ENCODE measurements at regions not wholly inside any gene's neighbourhood (a gene's known extent, or its start where the extent isn't known, plus 50 kb on each side); places are given as distances from the start of the nearest gene placed in this dataset.

DNA sequence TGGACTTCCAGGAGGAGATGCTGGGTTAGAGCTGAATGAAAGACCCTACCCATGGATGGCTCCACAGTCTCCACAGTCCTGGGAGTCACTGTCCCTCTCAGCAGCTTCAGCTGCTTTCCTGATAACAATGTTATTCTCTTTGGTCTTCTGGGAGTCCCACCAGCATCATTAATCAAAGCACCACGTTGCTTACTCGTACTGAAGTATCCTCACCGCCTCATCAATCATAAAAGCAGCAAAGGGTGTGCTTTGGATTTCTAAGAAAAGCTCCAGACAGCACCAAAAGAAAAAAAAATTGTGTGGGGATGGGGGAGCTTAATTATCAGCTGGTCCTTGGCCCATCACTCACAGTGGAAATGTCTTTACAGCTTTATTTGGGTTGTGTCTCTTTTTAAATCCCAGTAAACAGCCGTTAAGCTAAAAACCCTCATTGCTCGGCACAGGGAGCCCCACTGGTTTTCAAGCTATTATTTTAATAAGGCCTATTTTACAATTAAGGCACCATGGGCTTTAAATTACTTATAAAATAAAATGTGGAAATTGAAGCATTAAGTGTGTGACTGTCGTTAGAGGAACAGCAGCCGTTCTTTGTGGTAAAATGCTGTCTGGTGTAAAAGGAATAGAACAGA is 538.0 kb downstream of the EBF1 start:
- no peak overlapping the region for H2AFZ ChIP-seq (ENCODE audit: low read length)
- H4K20me1 ChIP-seq (ENCODE audit: insufficient read depth, low read depth, low read length), result no peaks in the 10 kb centered on the region
- no peaks in the 10 kb centered on the region for H3K79me2 ChIP-seq (ENCODE audit: low read length)
- no peak overlapping the region for H3K9ac ChIP-seq (ENCODE audit: low read length)
- DNase-seq, result no peak
- H3K27ac ChIP-seq (ENCODE audit: low read length), result no peak overlapping the region
- H3K27me3 ChIP-seq (ENCODE audit: low read length), result peaks cover 3% of the 10 kb centered on the region; the same call in 1 of the 2 replicates
- peaks cover 27% of the 10 kb centered on the region for H3K4me1 ChIP-seq (ENCODE audit: low read length)
- no peak overlapping the region for H3K4me3 ChIP-seq (ENCODE audit: low read length)
- no peaks in the 10 kb centered on the region for H3K9me2 ChIP-seq (replicated peaks; ENCODE audit: insufficient read depth, low read length)
- no peaks in the 10 kb centered on the region for H3K36me3 ChIP-seq (ENCODE audit: insufficient read depth, low read length)
- H3K4me2 ChIP-seq (ENCODE audit: low read depth, low read length, poor library complexity, severe bottlenecking), result no peak overlapping the region
- H3K9me3 ChIP-seq (ENCODE audit: low read length), result no peaks in the 10 kb centered on the region

DNA sequence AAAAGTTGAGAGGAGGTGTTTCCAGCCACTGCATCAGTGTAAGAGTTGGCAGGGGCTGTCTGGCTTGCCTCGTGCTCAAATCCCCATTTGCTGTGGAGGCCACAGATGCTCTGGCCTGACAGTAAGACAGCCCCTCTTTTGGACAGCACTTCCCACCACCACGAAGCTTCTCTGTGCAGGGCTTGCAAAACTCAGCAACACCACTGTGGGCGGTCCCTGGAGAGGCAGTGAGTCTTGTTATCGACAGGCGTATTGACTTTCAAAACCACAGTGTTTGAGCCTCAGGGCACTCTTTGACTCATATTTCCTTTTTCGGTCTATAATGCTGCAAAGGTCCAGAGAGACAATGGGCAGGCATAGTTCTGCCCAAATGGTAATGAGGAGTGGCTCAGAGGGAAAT is 539.5 kb downstream of the EBF1 start:
- no peak overlapping the region for H3K4me3 ChIP-seq (ENCODE audit: low read length)
- DNase-seq, result peak; percentile 50

DNA sequence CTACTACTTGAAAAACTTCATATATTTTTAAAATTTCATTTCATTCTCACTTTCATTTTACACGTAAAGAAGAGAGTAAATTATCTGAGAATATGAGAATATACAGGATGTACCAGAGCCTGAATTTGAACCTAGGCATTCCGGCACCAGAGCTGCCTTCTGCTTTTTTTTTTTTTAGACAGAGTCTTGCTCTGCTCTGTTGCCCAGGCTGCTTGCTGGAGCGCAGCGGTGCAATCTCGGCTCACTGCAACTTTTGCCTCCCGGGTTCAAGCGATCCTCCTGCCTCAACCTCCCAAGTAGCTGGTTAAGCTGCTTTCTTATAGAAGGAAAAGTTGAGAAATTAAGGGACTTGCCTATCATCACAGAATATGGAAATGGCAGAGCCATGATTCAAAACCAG is 540.1 kb downstream of the EBF1 start:
- Histone ChIP-seq H3K4me3 (ENCODE audit: low read length) (no peak overlapping the region), H2AFZ (ENCODE audit: low read length) (no peak overlapping the region), H3K79me2 (ENCODE audit: low read length) (no peaks in the 10 kb centered on the region), H3K9me3 (ENCODE audit: low read length) (no peaks in the 10 kb centered on the region), H3K4me2 (ENCODE audit: low read depth, low read length, poor library complexity, severe bottlenecking) (peak overlapping the region; percentile 54), H3K4me1 (ENCODE audit: low read length) (peaks cover 27% of the 10 kb centered on the region), H3K27me3 (ENCODE audit: low read length) (peaks cover 3% of the 10 kb centered on the region; the same call in 1 of the 2 replicates), H3K27ac (ENCODE audit: low read length) (no peak overlapping the region), H3K36me3 (ENCODE audit: insufficient read depth, low read length) (no peaks in the 10 kb centered on the region), H4K20me1 (ENCODE audit: insufficient read depth, low read depth, low read length) (no peaks in the 10 kb centered on the region), H3K9me2 (replicated peaks; ENCODE audit: insufficient read depth, low read length) (no peaks in the 10 kb centered on the region), H3K9ac (ENCODE audit: low read length) (no peak overlapping the region)
- DNase-seq, result peak; percentile 72

More for the DNA sequence above, 539.5 kb downstream of the EBF1 start:
- Histone ChIP-seq H2AFZ (ENCODE audit: low read length) (no peak overlapping the region), H4K20me1 (ENCODE audit: insufficient read depth, low read depth, low read length) (no peaks in the 10 kb centered on the region), H3K36me3 (ENCODE audit: insufficient read depth, low read length) (no peaks in the 10 kb centered on the region), H3K27ac (ENCODE audit: low read length) (no peak overlapping the region), H3K9me3 (ENCODE audit: low read length) (no peaks in the 10 kb centered on the region), H3K9me2 (replicated peaks; ENCODE audit: insufficient read depth, low read length) (no peaks in the 10 kb centered on the region), H3K79me2 (ENCODE audit: low read length) (no peaks in the 10 kb centered on the region), H3K4me2 (ENCODE audit: low read depth, low read length, poor library complexity, severe bottlenecking) (peak overlapping the region; percentile 54), H3K27me3 (ENCODE audit: low read length) (peaks cover 3% of the 10 kb centered on the region; the same call in 1 of the 2 replicates), H3K4me1 (ENCODE audit: low read length) (peaks cover 27% of the 10 kb centered on the region), H3K9ac (ENCODE audit: low read length) (no peak overlapping the region)

DNA sequence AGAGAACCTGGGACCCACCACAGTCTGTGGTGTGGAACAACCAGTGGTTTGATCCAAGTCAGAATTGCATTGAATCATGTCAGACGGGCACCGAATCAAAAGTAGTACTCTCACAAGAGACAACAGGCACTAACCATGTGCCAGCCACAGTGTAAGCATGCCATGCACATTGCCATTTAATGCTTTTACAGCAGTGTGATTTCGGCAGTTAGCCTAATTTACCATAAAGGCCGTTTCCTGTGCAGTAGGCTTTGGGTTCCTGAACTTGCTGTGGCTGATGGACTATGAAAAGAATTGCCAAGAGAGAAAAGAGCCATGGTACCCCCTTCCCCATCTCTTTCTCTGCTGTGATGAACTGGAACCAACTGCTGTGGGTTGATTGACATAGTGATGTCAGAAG is 540.6 kb downstream of the EBF1 start:
- no peak overlapping the region for H2AFZ ChIP-seq (ENCODE audit: low read length)
- no peaks in the 10 kb centered on the region for H3K9me3 ChIP-seq (ENCODE audit: low read length)
- H3K36me3 ChIP-seq (ENCODE audit: insufficient read depth, low read length), result no peaks in the 10 kb centered on the region
- peak; percentile 45 for DNase-seq
- no peaks in the 10 kb centered on the region for H4K20me1 ChIP-seq (ENCODE audit: insufficient read depth, low read depth, low read length)
- H3K27ac ChIP-seq (ENCODE audit: low read length), result no peak overlapping the region
- no peaks in the 10 kb centered on the region for H3K79me2 ChIP-seq (ENCODE audit: low read length)
- peaks cover 3% of the 10 kb centered on the region; the same call in 1 of the 2 replicates for H3K27me3 ChIP-seq (ENCODE audit: low read length)
- peak overlapping the region; percentile 54 for H3K4me2 ChIP-seq (ENCODE audit: low read depth, low read length, poor library complexity, severe bottlenecking)
- no peaks in the 10 kb centered on the region for H3K9me2 ChIP-seq (replicated peaks; ENCODE audit: insufficient read depth, low read length)
- H3K9ac ChIP-seq (ENCODE audit: low read length), result no peak overlapping the region
- H3K4me3 ChIP-seq (ENCODE audit: low read length), result no peak overlapping the region
- peaks cover 25% of the 10 kb centered on the region for H3K4me1 ChIP-seq (ENCODE audit: low read length)

DNA sequence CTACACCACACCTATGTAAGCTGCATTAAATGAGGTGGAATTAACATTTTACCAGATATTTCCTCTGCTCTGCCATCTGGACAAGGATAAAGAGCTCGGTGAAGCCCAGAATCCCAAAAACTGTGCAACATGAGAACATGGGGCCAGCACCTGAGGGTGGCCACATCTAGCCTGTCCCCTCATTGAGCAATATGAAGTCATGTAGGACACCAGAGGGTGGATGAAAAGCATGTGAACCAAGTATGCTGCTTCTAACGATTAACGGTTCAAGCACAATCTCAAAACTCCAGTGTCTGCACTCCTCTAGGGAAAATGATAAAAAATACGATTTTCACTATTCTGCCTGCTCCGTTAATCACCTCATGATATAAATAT is 545.8 kb downstream of the EBF1 start:
- Histone ChIP-seq H2AFZ (ENCODE audit: low read length) (no peak overlapping the region), H3K4me3 (ENCODE audit: low read length) (no peak overlapping the region), H4K20me1 (ENCODE audit: insufficient read depth, low read depth, low read length) (no peaks in the 10 kb centered on the region), H3K36me3 (ENCODE audit: insufficient read depth, low read length) (no peaks in the 10 kb centered on the region), H3K4me2 (ENCODE audit: low read depth, low read length, poor library complexity, severe bottlenecking) (no peak overlapping the region), H3K27ac (ENCODE audit: low read length) (no peak overlapping the region), H3K9ac (ENCODE audit: low read length) (no peak overlapping the region), H3K9me2 (replicated peaks; ENCODE audit: insufficient read depth, low read length) (no peaks in the 10 kb centered on the region), H3K27me3 (ENCODE audit: low read length) (peaks cover under 1% of the 10 kb centered on the region; the same call in 1 of the 2 replicates), H3K9me3 (ENCODE audit: low read length) (no peaks in the 10 kb centered on the region), H3K79me2 (ENCODE audit: low read length) (no peaks in the 10 kb centered on the region), H3K4me1 (ENCODE audit: low read length) (peaks cover 1% of the 10 kb centered on the region)
- no peak for DNase-seq

DNA sequence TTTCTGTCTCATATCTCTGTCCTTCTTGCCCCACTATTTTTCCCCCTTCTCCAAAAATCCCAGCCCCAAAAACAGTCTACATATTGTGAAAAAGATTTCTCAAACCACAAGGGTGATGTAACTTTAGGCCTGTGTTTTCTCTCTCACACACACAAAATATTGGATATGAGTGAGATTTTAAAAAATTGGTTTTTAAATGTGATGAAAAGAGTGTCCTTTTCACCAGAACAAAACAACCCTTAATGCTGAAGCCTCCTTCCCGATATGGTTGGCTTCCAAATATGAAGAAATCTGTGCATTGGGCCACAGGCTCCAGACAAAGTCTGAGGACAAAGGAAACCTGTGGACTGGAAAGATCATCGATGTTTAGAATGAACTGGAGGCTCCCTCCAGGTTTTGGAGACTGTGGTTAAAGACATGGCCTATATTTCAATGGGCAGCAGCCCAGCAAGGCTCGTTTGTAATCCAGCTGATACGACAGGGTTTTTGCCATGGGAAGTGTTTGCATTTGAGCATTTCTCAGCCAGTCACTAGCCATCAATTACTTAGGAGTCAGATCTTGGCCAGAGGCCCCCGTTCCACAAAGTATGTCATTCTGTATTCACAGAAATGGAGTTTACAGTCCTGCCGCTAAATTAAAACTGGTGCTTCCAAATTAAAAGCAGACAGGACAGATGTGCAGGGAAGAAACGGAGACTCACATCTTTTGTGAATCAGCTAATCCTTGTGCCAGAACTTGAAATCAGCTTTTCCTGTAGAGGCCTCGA is 546.3 kb downstream of the EBF1 start:
- Histone ChIP-seq H2AFZ (ENCODE audit: low read length) (no peak overlapping the region), H3K79me2 (ENCODE audit: low read length) (no peaks in the 10 kb centered on the region), H4K20me1 (ENCODE audit: insufficient read depth, low read depth, low read length) (no peaks in the 10 kb centered on the region), H3K4me1 (ENCODE audit: low read length) (no peaks in the 10 kb centered on the region), H3K36me3 (ENCODE audit: insufficient read depth, low read length) (no peaks in the 10 kb centered on the region), H3K27me3 (ENCODE audit: low read length) (no peaks in the 10 kb centered on the region), H3K9me2 (replicated peaks; ENCODE audit: insufficient read depth, low read length) (no peaks in the 10 kb centered on the region), H3K4me2 (ENCODE audit: low read depth, low read length, poor library complexity, severe bottlenecking) (no peak overlapping the region), H3K4me3 (ENCODE audit: low read length) (no peak overlapping the region), H3K27ac (ENCODE audit: low read length) (no peak overlapping the region), H3K9ac (ENCODE audit: low read length) (no peak overlapping the region), H3K9me3 (ENCODE audit: low read length) (no peaks in the 10 kb centered on the region)
- DNase-seq, result no peak

DNA sequence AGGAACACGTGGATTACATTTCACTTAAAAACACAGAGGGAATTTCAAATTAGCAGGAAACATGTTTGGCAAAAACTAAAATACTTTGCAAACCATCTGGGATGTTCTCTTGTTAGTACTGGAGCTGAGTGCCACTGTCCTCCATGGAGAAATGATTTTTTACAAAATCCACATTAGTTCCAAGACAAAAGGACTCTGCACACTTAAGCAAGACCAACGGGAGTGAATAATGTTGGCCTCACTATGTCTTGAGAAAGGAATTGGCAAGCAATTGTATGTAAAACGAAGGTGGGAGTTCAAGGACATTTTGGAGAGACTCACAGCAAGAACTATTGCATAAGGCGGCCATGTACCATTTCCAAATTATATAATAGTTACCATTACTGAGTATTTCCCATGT is 547.5 kb downstream of the EBF1 start:
- H3K27me3 ChIP-seq (ENCODE audit: low read length), result no peaks in the 10 kb centered on the region
- DNase-seq, result no peak
- no peak overlapping the region for H2AFZ ChIP-seq (ENCODE audit: low read length)
- H3K36me3 ChIP-seq (ENCODE audit: insufficient read depth, low read length), result no peaks in the 10 kb centered on the region
- H3K27ac ChIP-seq (ENCODE audit: low read length), result no peak overlapping the region
- no peaks in the 10 kb centered on the region for H3K9me2 ChIP-seq (replicated peaks; ENCODE audit: insufficient read depth, low read length)
- H4K20me1 ChIP-seq (ENCODE audit: insufficient read depth, low read depth, low read length), result no peaks in the 10 kb centered on the region
- no peaks in the 10 kb centered on the region for H3K4me1 ChIP-seq (ENCODE audit: low read length)
- H3K4me3 ChIP-seq (ENCODE audit: low read length), result no peak overlapping the region
- H3K4me2 ChIP-seq (ENCODE audit: low read depth, low read length, poor library complexity, severe bottlenecking), result no peak overlapping the region
- H3K79me2 ChIP-seq (ENCODE audit: low read length), result no peaks in the 10 kb centered on the region
- no peaks in the 10 kb centered on the region for H3K9me3 ChIP-seq (ENCODE audit: low read length)
- no peak overlapping the region for H3K9ac ChIP-seq (ENCODE audit: low read length)

DNA sequence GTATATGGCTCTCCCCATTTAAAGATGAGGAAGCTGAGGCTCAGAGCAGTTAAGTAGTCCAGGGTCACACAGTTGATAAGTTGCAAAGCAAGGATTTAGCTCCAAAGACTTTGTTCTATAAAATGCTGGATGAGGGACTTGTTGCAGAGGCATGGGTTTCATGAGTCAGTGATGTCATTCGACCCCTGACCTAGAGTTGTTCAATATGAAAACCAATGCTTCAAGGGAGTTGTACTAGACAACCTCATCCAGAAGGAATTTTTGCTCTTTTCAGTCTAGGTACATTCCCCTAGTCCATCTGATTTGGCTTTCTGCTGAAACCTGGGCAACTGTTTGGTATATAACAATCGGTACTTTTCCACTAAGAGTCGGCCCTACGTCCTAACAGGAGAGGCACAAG is 550.4 kb downstream of the EBF1 start:
- DNase-seq, result no peak
- Histone ChIP-seq H3K79me2 (ENCODE audit: low read length) (no peaks in the 10 kb centered on the region), H3K27ac (ENCODE audit: low read length) (no peak overlapping the region), H3K9me3 (ENCODE audit: low read length) (no peaks in the 10 kb centered on the region), H3K9ac (ENCODE audit: low read length) (no peak overlapping the region), H3K9me2 (replicated peaks; ENCODE audit: insufficient read depth, low read length) (no peaks in the 10 kb centered on the region), H3K4me1 (ENCODE audit: low read length) (no peaks in the 10 kb centered on the region), H4K20me1 (ENCODE audit: insufficient read depth, low read depth, low read length) (no peaks in the 10 kb centered on the region), H3K27me3 (ENCODE audit: low read length) (no peaks in the 10 kb centered on the region), H2AFZ (ENCODE audit: low read length) (no peak overlapping the region), H3K4me3 (ENCODE audit: low read length) (no peak overlapping the region), H3K4me2 (ENCODE audit: low read depth, low read length, poor library complexity, severe bottlenecking) (no peak overlapping the region), H3K36me3 (ENCODE audit: insufficient read depth, low read length) (no peaks in the 10 kb centered on the region)
